Endothelial cell of umbilical vein (primary cell): ENCODE measurements at regions not wholly inside any gene's neighbourhood (a gene's known extent, or its start where the extent isn't known, plus 50 kb on each side); places are given as distances from the start of the nearest gene placed in this dataset.

Experiments used
- BruUV-seq: library from RNA; stranded (reverse); fragments of 400-500 nt; replicated peaks from 2 replicates; lab custom pipeline; 2021; lab: Mats Ljungman, UMichigan
- CTCF ChIA-PET: fragments of 300-600, 350-600 bp; sonication (Branson Sonifier 250); formaldehyde crosslinking; loops from one replicate; lab custom pipeline; 2021; ENCODE audit warnings: antibody characterized with exemption, inconsistent platforms; lab: Charles Lee
- POLR2A ChIA-PET: fragments of 300-600, 350-600 bp; sonication (Branson Sonifier 250); formaldehyde crosslinking; loops from one replicate; lab custom pipeline; 2021; ENCODE audit warnings: antibody characterized with exemption, inconsistent platforms; lab: Charles Lee
- DNase-seq: peaks from one replicate; pipeline ENCODE4 v3.0.0-alpha.2; 2011; ENCODE audit warnings: low read depth, low spot score
- FAIRE-seq: peaks from 2 replicates; lab custom pipeline; 2011; peaks lifted over from hg19 to GRCh38; lab: Jason Lieb, UNC
- H2AFZ ChIP-seq: 2 replicates; pipeline ENCODE4 v1.6.0; 2012; ENCODE audit warnings: low read depth, low read length, control low read depth, inconsistent platforms
- H3K27ac ChIP-seq: 2 replicates; pipeline ENCODE4 v1.5.1; 2011; ENCODE audit warnings: low read depth, mild to moderate bottlenecking, control low read depth, low read length, moderate library complexity; ENCODE audit not compliant: insufficient read depth
- H3K27me3 ChIP-seq, 2 experiments: 2 replicates each; pipeline versions ENCODE4 v1.6.0 to v1.6.1; 2011; ENCODE audit warnings: low read length in 2 of 2, mixed read lengths in 1 of 2; ENCODE audit not compliant: control insufficient read depth in 2 of 2, insufficient read depth in 2 of 2
- H3K36me3 ChIP-seq, 2 experiments: 2 replicates in 1 of 2; 3 replicates in 1 of 2; pipeline ENCODE4 v1.5.1; 2011; ENCODE audit warnings: low read length in 2 of 2, mild to moderate bottlenecking in 1 of 2, moderate library complexity in 1 of 2; ENCODE audit not compliant: control insufficient read depth in 2 of 2, insufficient read depth in 2 of 2; ENCODE audit errors: extremely low read depth in 1 of 2
- H3K4me1 ChIP-seq: 3 replicates; pipeline ENCODE4 v1.5.1; 2011; ENCODE audit warnings: mild to moderate bottlenecking, low read length; ENCODE audit not compliant: control insufficient read depth, insufficient read depth; ENCODE audit errors: extremely low read depth
- H3K4me2 ChIP-seq: 2 replicates; pipeline ENCODE4 v1.6.1; 2011; ENCODE audit warnings: low read length, control low read depth, mixed read lengths; ENCODE audit not compliant: insufficient read depth
- H3K4me3 ChIP-seq, 3 experiments: fragments of 200-600 bp in 1 of 3; sonication (generic), shearing (Covaris generic) in 1 of 3; replicated peaks in 1 of 3; 2 replicates each; pipeline ENCODE4 v1.5.1; 2011 to 2016; ENCODE audit warnings: control low read depth in 3 of 3, low read length in 3 of 3, mild to moderate bottlenecking in 2 of 3, inconsistent platforms in 1 of 3, low read depth in 1 of 3, moderate library complexity in 1 of 3; ENCODE audit not compliant: insufficient read depth in 1 of 3
- H3K79me2 ChIP-seq: 2 replicates; pipeline ENCODE4 v1.6.0; 2012; ENCODE audit warnings: low read length, inconsistent platforms; ENCODE audit not compliant: control insufficient read depth, insufficient read depth
- H3K9ac ChIP-seq: replicated peaks from 2 replicates; pipeline ENCODE3; 2011; ENCODE audit warnings: low read length, control low read depth; ENCODE audit not compliant: insufficient read depth; ENCODE audit errors: extremely low read depth
- H3K9me1 ChIP-seq: replicated peaks from 3 replicates; pipeline ENCODE4 v1.6.0; 2011; ENCODE audit warnings: mild to moderate bottlenecking, low read length; ENCODE audit not compliant: control insufficient read depth, insufficient read depth; ENCODE audit errors: extremely low read depth
- H3K9me3 ChIP-seq: replicated peaks from 2 replicates; pipeline ENCODE4 v1.5.1; 2012; ENCODE audit warnings: low read length, inconsistent platforms; ENCODE audit not compliant: control insufficient read depth, insufficient read depth
- H4K20me1 ChIP-seq: replicated peaks from 2 replicates; pipeline ENCODE3; 2011; ENCODE audit warnings: mild to moderate bottlenecking, low read length; ENCODE audit not compliant: control insufficient read depth, insufficient read depth; ENCODE audit errors: extremely low read depth
- EZH2 ChIP-seq: IDR thresholded peaks from 2 replicates; pipeline ENCODE4 v1.6.1; 2012; ENCODE audit warnings: borderline replicate concordance, low read depth, mild to moderate bottlenecking, moderate library complexity, low read length, inconsistent platforms; ENCODE audit not compliant: severe bottlenecking
- FOS ChIP-seq: IDR thresholded peaks from 2 replicates; pipeline ENCODE4 v1.6.1; 2011; ENCODE audit warnings: mild to moderate bottlenecking, low read length, moderate library complexity, borderline replicate concordance; ENCODE audit not compliant: insufficient read depth
- GATA2 ChIP-seq: IDR thresholded peaks from 2 replicates; pipeline ENCODE4 v1.7.0; 2011; ENCODE audit warnings: low read depth, mild to moderate bottlenecking, moderate library complexity, mixed read lengths, low read length; ENCODE audit not compliant: insufficient read length, insufficient read depth
- JUN ChIP-seq: IDR thresholded peaks from 2 replicates; pipeline ENCODE4 v1.6.1; 2011; ENCODE audit warnings: borderline replicate concordance, low read depth; ENCODE audit not compliant: insufficient read length, insufficient read depth
- MYC ChIP-seq: IDR thresholded peaks from one replicate; pipeline ENCODE4 v1.6.1; 2011; ENCODE audit warnings: mild to moderate bottlenecking, low read depth, low read length
- POLR2A ChIP-seq: IDR thresholded peaks from 2 replicates; pipeline ENCODE4 v1.6.1; 2012; ENCODE audit warnings: low read depth, mild to moderate bottlenecking, control low read depth, low read length
- POLR2AphosphoS5 ChIP-seq: IDR thresholded peaks from 2 replicates; pipeline ENCODE4 v1.6.1; 2012; ENCODE audit warnings: low read depth, mild to moderate bottlenecking, control low read depth, low read length, moderate library complexity; ENCODE audit not compliant: insufficient read depth
- dilution Hi-C: fragments of 300-500 bp; cut with MboI; formaldehyde crosslinking; loops from one replicate; pipeline ENCODE4 v1.15.0; 2019; ENCODE audit warnings: low sequenced_read_pairs; ENCODE audit not compliant: extremely low pct_ligation_motif_present
- intact Hi-C: fragments of 100-400 bp; cut with micrococcal nuclease; formaldehyde crosslinking; loops from one replicate; pipeline ENCODE4 v1.10.0; 2022
- TF ChIP-seq, protein P1 (sequence below): IDR thresholded peaks from 2 replicates; pipeline ENCODE4 v1.6.1; 2011; ENCODE audit not compliant: insufficient read depth, insufficient read length
- TF ChIP-seq, protein P2 (sequence below), 2 donors: IDR thresholded peaks; 1 replicate in 1 of 2; 2 replicates in 1 of 2; pipeline ENCODE4 v1.5.1; 2011; ENCODE audit warnings: low read length in 2 of 2, mild to moderate bottlenecking in 2 of 2, moderate library complexity in 2 of 2, control low read depth in 1 of 2, inconsistent platforms in 1 of 2, low read depth in 1 of 2; ENCODE audit not compliant: insufficient read depth in 1 of 2; ENCODE audit errors: extremely low read depth in 1 of 2

DNA sequence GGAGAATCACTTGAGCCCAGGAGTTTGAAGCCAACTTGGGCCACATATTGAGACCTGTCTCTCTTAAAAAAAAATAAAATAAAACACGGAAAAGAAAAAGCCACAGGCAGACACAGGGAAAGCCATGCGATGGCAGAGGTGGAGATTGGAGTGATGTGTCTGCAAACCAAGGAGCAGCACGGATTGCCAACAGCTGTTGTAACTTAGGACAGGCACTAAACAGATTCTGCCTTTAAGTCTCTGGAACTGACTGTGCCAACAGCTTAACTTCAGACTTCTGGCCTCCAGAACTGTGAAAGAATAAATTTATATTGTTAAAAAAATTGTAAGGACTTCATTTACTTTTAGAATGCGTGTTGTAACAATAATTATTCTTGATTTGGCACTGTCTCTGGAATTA, 318.5 kb upstream of the CHD1 start:
- ChIA-PET CTCF (no interaction called here), POLR2A (no interaction called here)
- H3K9ac ChIP-seq = no peak overlapping the region
- dilution Hi-C loops = no loop called here
- H3K4me3 ChIP-seq = no peak overlapping the region
- TF ChIP-seq MYC (no peak), GATA2 (no peak), POLR2A (no peak), FOS (no peak), POLR2AphosphoS5 (no peak), JUN (no peak), EZH2 (no peak)
- TF ChIP-seq, protein P1, sequence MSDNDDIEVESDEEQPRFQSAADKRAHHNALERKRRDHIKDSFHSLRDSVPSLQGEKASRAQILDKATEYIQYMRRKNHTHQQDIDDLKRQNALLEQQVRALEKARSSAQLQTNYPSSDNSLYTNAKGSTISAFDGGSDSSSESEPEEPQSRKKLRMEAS = no peak
- TF ChIP-seq, protein P2, sequence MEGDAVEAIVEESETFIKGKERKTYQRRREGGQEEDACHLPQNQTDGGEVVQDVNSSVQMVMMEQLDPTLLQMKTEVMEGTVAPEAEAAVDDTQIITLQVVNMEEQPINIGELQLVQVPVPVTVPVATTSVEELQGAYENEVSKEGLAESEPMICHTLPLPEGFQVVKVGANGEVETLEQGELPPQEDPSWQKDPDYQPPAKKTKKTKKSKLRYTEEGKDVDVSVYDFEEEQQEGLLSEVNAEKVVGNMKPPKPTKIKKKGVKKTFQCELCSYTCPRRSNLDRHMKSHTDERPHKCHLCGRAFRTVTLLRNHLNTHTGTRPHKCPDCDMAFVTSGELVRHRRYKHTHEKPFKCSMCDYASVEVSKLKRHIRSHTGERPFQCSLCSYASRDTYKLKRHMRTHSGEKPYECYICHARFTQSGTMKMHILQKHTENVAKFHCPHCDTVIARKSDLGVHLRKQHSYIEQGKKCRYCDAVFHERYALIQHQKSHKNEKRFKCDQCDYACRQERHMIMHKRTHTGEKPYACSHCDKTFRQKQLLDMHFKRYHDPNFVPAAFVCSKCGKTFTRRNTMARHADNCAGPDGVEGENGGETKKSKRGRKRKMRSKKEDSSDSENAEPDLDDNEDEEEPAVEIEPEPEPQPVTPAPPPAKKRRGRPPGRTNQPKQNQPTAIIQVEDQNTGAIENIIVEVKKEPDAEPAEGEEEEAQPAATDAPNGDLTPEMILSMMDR (IDR thresholded peaks at IDR 0.05; ENCODE audit: extremely low read depth in 1 of 2, insufficient read depth in 1 of 2, low read depth in 1 of 2, low read length in 2 of 2) = no peak
- DNase-seq (no peak), FAIRE-seq (no peak)
- H4K20me1 ChIP-seq = no peaks in the 10 kb centered on the region
- no peak overlapping the region for H3K4me2 ChIP-seq
- no peaks in the 10 kb centered on the region for H3K79me2 ChIP-seq
- H3K4me1 ChIP-seq = peaks cover 8% of the 10 kb centered on the region
- no peaks in the 10 kb centered on the region for H3K9me3 ChIP-seq
- intact Hi-C loops = no loop called here
- H3K27ac ChIP-seq = no peak overlapping the region
- no peaks in the 10 kb centered on the region for H3K27me3 ChIP-seq
- H3K9me1 ChIP-seq = no peaks in the 10 kb centered on the region
- H2AFZ ChIP-seq = no peak overlapping the region
- no TSS peak for BruUV-seq
- H3K36me3 ChIP-seq = no peaks in the 10 kb centered on the region
